GM18909 (cell line): ENCODE measurements at regions not wholly inside any gene's neighbourhood (a gene's known extent, or its start where the extent isn't known, plus 50 kb on each side); places are given as distances from the start of the nearest gene placed in this dataset.
A peak's percentile ranks its signal among the peaks of the same experiment; 100 is the strongest.
"Not testable (repeated sequence)": the region's sequence is repeated elsewhere in the genome, so short reads cannot be mapped to it uniquely, and the experiment has no call there.

Source experiments
- ATAC-seq: cut with Tn5 transposase; IDR thresholded peaks from one replicate; pipeline ENCODE4 v1.9.1; 2021; ENCODE audit warnings: mild to moderate bottlenecking; ENCODE audit not compliant: unreplicated experiment, poor library complexity

- ATAC-seq: no peak
Measured at GRCh38 chr6:80543598-80544222, 437.2 kb downstream of the BCKDHB start.

- no peak for ATAC-seq
Measured at GRCh38 chr6:80543151-80543550, 436.7 kb downstream of the BCKDHB start.

GRCh38 chr6:80541886-80542285 is 435.4 kb downstream of the BCKDHB start:
- no peak for ATAC-seq

- ATAC-seq: peak; percentile 42
Measured at GRCh38 chr6:80541181-80541580, 434.7 kb downstream of the BCKDHB start.

GRCh38 chr6:80540700-80541099 is 434.2 kb downstream of the BCKDHB start:
- no peak for ATAC-seq

- ATAC-seq: no peak
Measured at GRCh38 chr6:80537118-80537972, 430.9 kb downstream of the BCKDHB start.

- no peak for ATAC-seq
Measured at GRCh38 chr6:80535914-80536565, 429.6 kb downstream of the BCKDHB start.

- no peak for ATAC-seq
Measured at GRCh38 chr6:80531681-80532619, 425.5 kb downstream of the BCKDHB start.

- ATAC-seq: no peak
Measured at GRCh38 chr6:80530103-80530502, 423.6 kb downstream of the BCKDHB start.

- no peak for ATAC-seq
Measured at GRCh38 chr6:80528115-80528514, 421.6 kb downstream of the BCKDHB start.

- ATAC-seq: no peak
Measured at GRCh38 chr6:80527552-80528052, 421.1 kb downstream of the BCKDHB start.

GRCh38 chr6:80523531-80523997 is 417.1 kb downstream of the BCKDHB start:
- no peak for ATAC-seq

GRCh38 chr6:80523010-80523409 is 416.5 kb downstream of the BCKDHB start:
- ATAC-seq: no peak

GRCh38 chr6:80522576-80522975 is 416.1 kb downstream of the BCKDHB start:
- no peak for ATAC-seq

- no peak for ATAC-seq
Measured at GRCh38 chr6:80519811-80520594, 413.5 kb downstream of the BCKDHB start.

- no peak for ATAC-seq
Measured at GRCh38 chr6:80517525-80517924, 411.1 kb downstream of the BCKDHB start.

- not testable (repeated sequence) for ATAC-seq
Measured at GRCh38 chr6:80510521-80510920, 404.1 kb downstream of the BCKDHB start.

GRCh38 chr6:80508885-80509630 is 402.6 kb downstream of the BCKDHB start:
- no peak for ATAC-seq
